H9 (cell line): ENCODE measurements at regions not wholly inside any gene's neighbourhood (a gene's known extent, or its start where the extent isn't known, plus 50 kb on each side); places are given as distances from the start of the nearest gene placed in this dataset.
A peak's percentile ranks its signal among the peaks of the same experiment; 100 is the strongest.

Experiments used
- DNase-seq: peaks from one replicate; pipeline ENCODE4 v3.0.0-alpha.2; 2017
- H2AFZ ChIP-seq: one replicate; pipeline ENCODE4 v1.6.1; 2013; ENCODE audit warnings: mild to moderate bottlenecking, low read length, control low read depth, moderate library complexity
- H2AK5ac ChIP-seq: 2 replicates; pipeline ENCODE4 v1.6.1; 2013; ENCODE audit warnings: low read length, control low read depth, mixed read lengths; ENCODE audit not compliant: insufficient read length
- H2BK120ac ChIP-seq: one replicate; pipeline ENCODE4 v1.6.1; 2013; ENCODE audit warnings: low read depth, mild to moderate bottlenecking, low read length, control low read depth, inconsistent platforms; ENCODE audit not compliant: poor library complexity, severe bottlenecking
- H2BK12ac ChIP-seq: 2 replicates; pipeline ENCODE4 v1.6.1; 2013; ENCODE audit warnings: low read length, control low read depth, mixed read lengths, low read depth; ENCODE audit not compliant: insufficient read length
- H2BK15ac ChIP-seq: 2 replicates; pipeline ENCODE4 v1.6.1; 2013; ENCODE audit warnings: low read depth, low read length, control low read depth
- H2BK20ac ChIP-seq: one replicate; pipeline ENCODE4 v1.6.1; 2013; ENCODE audit warnings: low read depth, mild to moderate bottlenecking, low read length, control low read depth, inconsistent platforms; ENCODE audit not compliant: poor library complexity, severe bottlenecking
- H2BK5ac ChIP-seq: 2 replicates; pipeline ENCODE4 v1.6.1; 2013; ENCODE audit warnings: low read length, control low read depth, mixed read lengths; ENCODE audit not compliant: insufficient read length
- H3K14ac ChIP-seq: 2 replicates; pipeline ENCODE4 v1.6.1; 2013; ENCODE audit warnings: low read length, control low read depth; ENCODE audit not compliant: insufficient read depth
- H3K18ac ChIP-seq: 2 replicates; pipeline ENCODE4 v1.6.1; 2013; ENCODE audit warnings: low read depth, mild to moderate bottlenecking, mixed read lengths, low read length, control low read depth; ENCODE audit not compliant: insufficient read length
- H3K23ac ChIP-seq: 2 replicates; pipeline ENCODE4 v1.6.1; 2013; ENCODE audit warnings: low read length, control low read depth, mixed read lengths, low read depth; ENCODE audit not compliant: insufficient read length
- H3K23me2 ChIP-seq: 2 replicates; pipeline ENCODE4 v1.6.1; 2013; ENCODE audit warnings: low read depth, mild to moderate bottlenecking, mixed read lengths, low read length, control low read depth; ENCODE audit not compliant: insufficient read length, poor library complexity, severe bottlenecking
- H3K27ac ChIP-seq: 2 replicates; pipeline ENCODE4 v1.5.1; 2013; ENCODE audit warnings: low read length, control low read depth, mixed read lengths, low read depth; ENCODE audit not compliant: insufficient read length
- H3K27me3 ChIP-seq: 2 replicates; pipeline ENCODE4 v1.6.1; 2013; ENCODE audit warnings: low read length, control low read depth, inconsistent platforms; ENCODE audit not compliant: insufficient read depth
- H3K4ac ChIP-seq: 2 replicates; pipeline ENCODE4 v1.6.1; 2013; ENCODE audit warnings: low read depth, mild to moderate bottlenecking, control low read depth, inconsistent platforms, low read length, moderate library complexity
- H3K4me1 ChIP-seq: 2 replicates; pipeline ENCODE4 v1.6.1; 2013; ENCODE audit warnings: low read length, control low read depth, inconsistent platforms; ENCODE audit not compliant: insufficient read depth
- H3K4me2 ChIP-seq: 2 replicates; pipeline ENCODE4 v1.6.1; 2013; ENCODE audit warnings: low read length, control low read depth, mixed read lengths; ENCODE audit not compliant: insufficient read length, insufficient read depth
- H3K56ac ChIP-seq: 2 replicates; pipeline ENCODE4 v1.6.1; 2013; ENCODE audit warnings: low read depth, mild to moderate bottlenecking, mixed read lengths, low read length, control low read depth; ENCODE audit not compliant: insufficient read length
- H3K79me1 ChIP-seq: 2 replicates; pipeline ENCODE4 v1.6.1; 2013; ENCODE audit warnings: low read depth, mild to moderate bottlenecking, moderate library complexity, low read length, control low read depth, inconsistent platforms; ENCODE audit not compliant: insufficient read depth, poor library complexity, severe bottlenecking
- H3K79me2 ChIP-seq: 2 replicates; pipeline ENCODE4 v1.6.1; 2013; ENCODE audit warnings: low read length, control low read depth, inconsistent platforms; ENCODE audit not compliant: insufficient read depth
- H3K9ac ChIP-seq: 2 replicates; pipeline ENCODE4 v1.6.1; 2013; ENCODE audit warnings: low read length, control low read depth, mixed read lengths; ENCODE audit not compliant: insufficient read length; ENCODE audit errors: extremely low read depth
- H3K9me3 ChIP-seq: one replicate; pipeline ENCODE4 v1.6.1; 2013; ENCODE audit warnings: low read depth, low read length, inconsistent platforms; ENCODE audit not compliant: control insufficient read depth
- H3T11ph ChIP-seq: one replicate; pipeline ENCODE4 v1.6.1; 2013; ENCODE audit warnings: mild to moderate bottlenecking, low read length, control low read depth, inconsistent platforms
- H4K20me1 ChIP-seq: one replicate; pipeline ENCODE4 v1.6.1; 2013; ENCODE audit not compliant: control insufficient read depth, insufficient read length, insufficient read depth
- H4K5ac ChIP-seq: 2 replicates; pipeline ENCODE4 v1.6.1; 2013; ENCODE audit warnings: low read depth, mild to moderate bottlenecking, mixed read lengths, low read length, control low read depth; ENCODE audit not compliant: insufficient read length
- H4K8ac ChIP-seq: replicated peaks from 2 replicates; pipeline ENCODE4 v1.6.1; 2013; ENCODE audit warnings: low read length, control low read depth, mixed read lengths, low read depth; ENCODE audit not compliant: insufficient read length
- H4K91ac ChIP-seq: 2 replicates; pipeline ENCODE4 v1.6.1; 2013; ENCODE audit warnings: low read depth, mild to moderate bottlenecking, moderate library complexity, mixed read lengths, low read length, control low read depth; ENCODE audit not compliant: insufficient read length
- H3K27ac Mint-ChIP-seq, 3 experiments: 2 replicates in 2 of 3; 3 replicates in 1 of 3; pipeline ENCODE4 v1.8.0; 2020 to 2021; ENCODE audit warnings: mixed read lengths in 3 of 3, mild to moderate bottlenecking in 1 of 3, moderate library complexity in 1 of 3
- H3K27me3 Mint-ChIP-seq: 2 replicates; pipeline ENCODE4 v1.8.0; 2021; ENCODE audit warnings: low read depth, mild to moderate bottlenecking, moderate library complexity, mixed read lengths
- H3K36me3 Mint-ChIP-seq, 3 experiments: 2 replicates in 2 of 3; 3 replicates in 1 of 3; pipeline ENCODE4 v1.8.0; 2020 to 2021; ENCODE audit warnings: low read depth in 3 of 3, mixed read lengths in 3 of 3; ENCODE audit not compliant: insufficient read depth in 1 of 3
- H3K4me1 Mint-ChIP-seq, 2 experiments: 2 replicates each; pipeline ENCODE4 v1.8.0; 2020; ENCODE audit warnings: mixed read lengths in 2 of 2
- H3K4me3 Mint-ChIP-seq, 2 experiments: 2 replicates in 1 of 2; 3 replicates in 1 of 2; pipeline ENCODE4 v1.8.0; 2020 to 2021; ENCODE audit warnings: mild to moderate bottlenecking in 2 of 2, mixed read lengths in 2 of 2, moderate library complexity in 1 of 2
- H3K9me3 Mint-ChIP-seq, 2 experiments: 2 replicates in 1 of 2; 3 replicates in 1 of 2; pipeline ENCODE4 v1.8.0; 2020; ENCODE audit warnings: mild to moderate bottlenecking in 2 of 2, mixed read lengths in 2 of 2, moderate library complexity in 1 of 2
- WGBS: extraction: QIAGEN DNeasy Blood & Tissue Kit; methylation state at CpG from one replicate; pipeline ENCODE4 v1.1.7; 2013; ENCODE audit warnings: missing lambda C conversion rate, low lambda C conversion rate, mixed read lengths; ENCODE audit not compliant: insufficient read length; ENCODE audit errors: extremely low coverage; 5-methylcytosine and 5-hydroxymethylcytosine counted together
- TF ChIP-seq, protein P1 (sequence below): fragments of 200-600 bp; sonication (generic); conservative IDR thresholded peaks from 3 replicates; pipeline ENCODE4 v1.8.0; 2021; ENCODE audit warnings: antibody characterized with exemption, mild to moderate bottlenecking

DNA sequence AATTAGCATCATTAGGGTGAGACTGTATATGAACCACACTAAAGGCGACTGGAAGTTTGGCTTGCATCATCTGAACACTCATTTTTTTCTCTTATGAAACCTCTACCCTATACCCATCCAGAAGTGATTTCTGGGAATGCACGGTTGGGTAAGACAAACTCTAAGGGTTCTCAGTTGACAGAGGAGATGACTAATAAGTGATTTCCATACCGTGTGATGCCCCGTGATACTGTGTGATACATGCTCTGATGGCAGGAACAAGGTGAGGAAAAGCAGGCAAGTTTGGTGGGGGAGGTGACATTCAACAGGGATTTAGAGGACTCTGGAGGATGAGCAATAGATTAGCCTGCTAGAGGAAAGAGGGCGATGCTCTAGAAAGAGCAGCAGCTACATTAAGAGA is 156.4 kb upstream of the CCL2 start:
- Histone ChIP-seq H3K79me1 (no peaks in the 10 kb centered on the region), H3K79me2 (no peaks in the 10 kb centered on the region), H4K91ac (no peak overlapping the region), H2BK5ac (no peak overlapping the region), H2AK5ac (no peak overlapping the region), H2BK15ac (no peak overlapping the region), H3K4me2 (no peak overlapping the region), H4K8ac (no peak overlapping the region), H4K20me1 (no peaks in the 10 kb centered on the region), H3K23me2 (no peaks in the 10 kb centered on the region), H3K56ac (no peak overlapping the region), H3K18ac (no peak overlapping the region), H3T11ph (no peak overlapping the region), H3K4me1 (0 out of 2 replicates have a peak, but pooled peaks cover 5% of the 10 kb centered on the region), H3K23ac (no peak overlapping the region), H3K27ac (no peak overlapping the region), H2BK12ac (no peak overlapping the region), H2AFZ (no peak overlapping the region), H3K9me3 (no peaks in the 10 kb centered on the region), H2BK120ac (no peak overlapping the region), H3K9ac (no peak overlapping the region), H2BK20ac (no peak overlapping the region), H3K4ac (no peak overlapping the region), H3K14ac (no peak overlapping the region), H4K5ac (no peak overlapping the region), H3K27me3 (no peaks in the 10 kb centered on the region)
- no CpG with 5 or more reads among the region's 5 CpGs for WGBS
- H3K4me3 Mint-ChIP-seq = no peak overlapping the region
- H3K36me3 Mint-ChIP-seq = no peaks in the 10 kb centered on the region
- no peaks in the 10 kb centered on the region for H3K27me3 Mint-ChIP-seq
- H3K4me1 Mint-ChIP-seq = peaks cover 16 to 20% of the 10 kb centered on the region in 2 experiments
- TF ChIP-seq, protein P1, sequence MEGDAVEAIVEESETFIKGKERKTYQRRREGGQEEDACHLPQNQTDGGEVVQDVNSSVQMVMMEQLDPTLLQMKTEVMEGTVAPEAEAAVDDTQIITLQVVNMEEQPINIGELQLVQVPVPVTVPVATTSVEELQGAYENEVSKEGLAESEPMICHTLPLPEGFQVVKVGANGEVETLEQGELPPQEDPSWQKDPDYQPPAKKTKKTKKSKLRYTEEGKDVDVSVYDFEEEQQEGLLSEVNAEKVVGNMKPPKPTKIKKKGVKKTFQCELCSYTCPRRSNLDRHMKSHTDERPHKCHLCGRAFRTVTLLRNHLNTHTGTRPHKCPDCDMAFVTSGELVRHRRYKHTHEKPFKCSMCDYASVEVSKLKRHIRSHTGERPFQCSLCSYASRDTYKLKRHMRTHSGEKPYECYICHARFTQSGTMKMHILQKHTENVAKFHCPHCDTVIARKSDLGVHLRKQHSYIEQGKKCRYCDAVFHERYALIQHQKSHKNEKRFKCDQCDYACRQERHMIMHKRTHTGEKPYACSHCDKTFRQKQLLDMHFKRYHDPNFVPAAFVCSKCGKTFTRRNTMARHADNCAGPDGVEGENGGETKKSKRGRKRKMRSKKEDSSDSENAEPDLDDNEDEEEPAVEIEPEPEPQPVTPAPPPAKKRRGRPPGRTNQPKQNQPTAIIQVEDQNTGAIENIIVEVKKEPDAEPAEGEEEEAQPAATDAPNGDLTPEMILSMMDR = no peak
- no peak for DNase-seq
- H3K27ac Mint-ChIP-seq = peak overlapping the region in 1 of 3 experiments; percentile 5; a peak in 3 of 7 replicates
- no peaks in the 10 kb centered on the region; a peak in 1 of 5 replicates for H3K9me3 Mint-ChIP-seq
